ENCODE measurements at regions not wholly inside any gene's neighbourhood (a gene's known extent, or its start where the extent isn't known, plus 50 kb on each side); places are given as distances from the start of the nearest gene placed in this dataset.

- H3K4me1 ChIP-seq (replicated peaks in 1 of 4; ENCODE audit: control insufficient read depth in 3 of 4, insufficient read depth in 4 of 4, low read length in 3 of 4) = peaks cover 0 to 6% (median 4%) of the 10 kb centered on the region in 4 experiments; a peak in 6 of 7 replicates
- H2AFZ ChIP-seq (ENCODE audit: low read length) = no peak overlapping the region
- DNase-seq (ENCODE audit: low read depth in 1 of 2, low spot score in 2 of 2) (no peak), FAIRE-seq (no peak)
- no peak overlapping the region for H2BK5ac ChIP-seq (ENCODE audit: low read depth, low read length)
- H3K27ac ChIP-seq (ENCODE audit: low read depth, low read length) = no peak overlapping the region
- H2BK15ac ChIP-seq (ENCODE audit: low read length) = no peak overlapping the region
- WGBS, 2 experiments (ENCODE audit: extremely low coverage in 1 of 2, insufficient coverage in 1 of 2, insufficient read length in 1 of 2, insufficient replicate concordance in 2 of 2, low coverage in 1 of 2, low lambda C conversion rate in 2 of 2, missing lambda C conversion rate in 1 of 2) = 86% methylated on average over 3 of the region's 3 CpGs; no CpG with 5 or more reads in 1 of the 2 experiments
- H2BK20ac ChIP-seq (ENCODE audit: low read length) = no peak overlapping the region
- H3K4me2 ChIP-seq (ENCODE audit: insufficient read depth in 1 of 2, low read depth in 2 of 2, low read length in 2 of 2) = no peak overlapping the region
- no peak overlapping the region for H4K8ac ChIP-seq (ENCODE audit: extremely low read depth, insufficient read depth, low read length)
- no peak overlapping the region for H2AK5ac ChIP-seq (ENCODE audit: low read depth, low read length)
- H3K9me3 ChIP-seq (ENCODE audit: insufficient read depth in 2 of 2, low read depth in 1 of 2, low read length in 1 of 2) = no peaks in the 10 kb centered on the region
- no peak overlapping the region for H3K4me3 ChIP-seq (ENCODE audit: extremely low read depth in 1 of 4, insufficient read depth in 2 of 4, low read depth in 3 of 4, low read length in 4 of 4)
- H3K56ac ChIP-seq (replicated peaks; ENCODE audit: insufficient read length, low read depth, low read length) = no peak overlapping the region
- no peaks in the 10 kb centered on the region for H3K79me2 ChIP-seq (ENCODE audit: control insufficient read depth in 1 of 2, insufficient read depth in 2 of 2, low read length in 2 of 2)
- no peaks in the 10 kb centered on the region for H3K23me2 ChIP-seq (ENCODE audit: low read depth, low read length)
- POLR2A ChIA-PET (ENCODE audit: partially characterized antibody) = no interaction called here
- H3K9ac ChIP-seq (replicated peaks in 1 of 4; ENCODE audit: extremely low read depth in 1 of 4, low read depth in 3 of 4, low read length in 3 of 4) = no peak overlapping the region
- no peak overlapping the region for H3K18ac ChIP-seq (ENCODE audit: extremely low read depth, low read length)
- no peak overlapping the region for H4K5ac ChIP-seq (ENCODE audit: insufficient read length, low read depth, low read length)
- H4K91ac ChIP-seq (replicated peaks; ENCODE audit: insufficient read length, low read length) = no peak overlapping the region
- H3K27me3 ChIP-seq (replicated peaks in 1 of 4; ENCODE audit: control insufficient read depth in 3 of 4, extremely low read depth in 1 of 4, insufficient read depth in 3 of 4, low read length in 3 of 4) = peaks cover 0 to 19% (median 10%) of the 10 kb centered on the region in 4 experiments; a peak in 4 of 7 replicates
- no peak overlapping the region for H3K14ac ChIP-seq (ENCODE audit: insufficient read length)
- H3K79me1 ChIP-seq (ENCODE audit: low read depth, low read length) = no peaks in the 10 kb centered on the region
- CTCF ChIA-PET (ENCODE audit: partially characterized antibody) = interaction anchor here (0.6 to 1.2 kb wide), 3 partner anchors 11 to 382 kb away, joined by 3 to 5 read pairs (median 3); no protein-coding TSS in a partner anchor
- H4K20me1 ChIP-seq (replicated peaks in 1 of 2; ENCODE audit: control insufficient read depth in 1 of 2, insufficient read depth in 2 of 2, low read length in 2 of 2) = peaks cover 2% of the 10 kb centered on the region in 2 experiments
- H2BK12ac ChIP-seq (ENCODE audit: low read depth, low read length) = no peak overlapping the region
- no peak overlapping the region for H2BK120ac ChIP-seq (replicated peaks; ENCODE audit: low read depth, low read length)
- no peaks in the 10 kb centered on the region for H3K36me3 ChIP-seq (ENCODE audit: control insufficient read depth in 2 of 4, insufficient read depth in 4 of 4, low read length in 3 of 4)
- no peak overlapping the region for H3K4ac ChIP-seq (replicated peaks; ENCODE audit: insufficient read length, low read depth, low read length)
- no peak overlapping the region for H3K23ac ChIP-seq (ENCODE audit: insufficient read length)
- no peak for TF ChIP-seq POU5F1 (IDR thresholded peaks at IDR 0.05; ENCODE audit: low read depth, low read length)
- no peak for TF ChIP-seq CBX8 (IDR thresholded peaks at IDR 0.05; ENCODE audit: borderline replicate concordance, low read depth, low read length)
- no peak for TF ChIP-seq RFX5 (IDR thresholded peaks at IDR 0.05; ENCODE audit: borderline replicate concordance, low read depth, low read length)
- TF ChIP-seq RNF2 (IDR thresholded peaks at IDR 0.05; ENCODE audit: borderline replicate concordance, low read depth, low read length, missing control alignments, poor library complexity, severe bottlenecking) = no peak
- no peak for TF ChIP-seq HDAC2 (IDR thresholded peaks at IDR 0.05; ENCODE audit: borderline replicate concordance in 1 of 2, low read depth in 2 of 2, low read length in 2 of 2)
- no peak for TF ChIP-seq ASH2L (IDR thresholded peaks at IDR 0.05; ENCODE audit: low read length)
- no peak for TF ChIP-seq USF2 (IDR thresholded peaks at IDR 0.05; ENCODE audit: low read length)
- no peak for TF ChIP-seq CEBPB (IDR thresholded peaks at IDR 0.05; ENCODE audit: low read depth, low read length)
- no peak for TF ChIP-seq SAP30 (IDR thresholded peaks at IDR 0.05; ENCODE audit: insufficient read depth, insufficient replicate concordance, low read length)
Measured at GRCh38 chr5:74391410-74391809, 249.1 kb downstream of the ENC1 start.
